ENCODE measurements at regions not wholly inside any gene's neighbourhood (a gene's known extent, or its start where the extent isn't known, plus 50 kb on each side); places are given as distances from the start of the nearest gene placed in this dataset.

DNA sequence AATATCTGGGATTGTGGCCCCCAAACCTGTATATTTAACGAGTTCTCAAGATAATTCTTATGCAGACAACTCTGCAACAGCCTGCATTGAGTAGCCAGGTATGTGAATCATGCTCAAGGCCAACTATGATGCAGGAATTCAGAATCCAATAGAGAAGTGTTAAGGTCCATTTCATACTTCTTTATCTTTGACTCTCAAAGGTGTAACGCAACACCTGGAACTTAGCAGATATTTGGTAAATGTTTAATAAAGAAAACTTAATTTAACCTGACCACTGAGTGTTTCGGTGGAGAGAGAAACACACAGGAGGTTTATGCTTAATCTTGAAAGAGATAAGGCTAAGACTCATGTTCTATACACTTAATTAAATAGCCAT lies 156.5 kb upstream of the PLEKHG7 start:
- no peaks in the 10 kb centered on the region for H3K36me3 ChIP-seq (ENCODE audit: control insufficient read depth, insufficient read depth, low read length)
- no peak overlapping the region for H3K27ac ChIP-seq (ENCODE audit: low read depth, low read length)
- H3K27me3 ChIP-seq (ENCODE audit: control insufficient read depth, insufficient read depth, low read length) = no peaks in the 10 kb centered on the region

DNA sequence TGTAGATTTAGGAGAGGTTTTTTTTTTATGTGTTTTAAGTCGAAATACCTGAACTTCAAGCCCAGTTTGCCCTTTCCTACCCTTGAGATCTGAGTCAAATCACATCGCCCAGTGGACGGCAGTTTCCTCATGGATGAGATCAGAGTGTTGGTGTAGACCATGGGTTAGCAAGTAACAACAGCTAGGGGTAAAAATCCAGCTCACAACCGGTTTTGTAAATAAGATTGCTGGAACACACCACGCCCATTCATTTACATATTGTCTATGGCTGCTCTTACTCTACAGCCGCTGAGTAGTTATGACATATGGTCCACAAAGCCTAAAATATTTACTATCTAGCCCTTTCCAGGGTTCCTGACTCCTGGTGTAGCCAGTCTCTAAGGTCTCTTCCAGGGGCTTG lies 158.5 kb upstream of the PLEKHG7 start:
- Histone ChIP-seq H3K27ac (ENCODE audit: low read depth, low read length) (no peak overlapping the region), H3K9ac (ENCODE audit: low read length) (no peak overlapping the region), H3K4me3 (ENCODE audit: low read length) (no peak overlapping the region), H3K4me1 (ENCODE audit: control insufficient read depth, insufficient read depth, low read length) (peaks cover 11% of the 10 kb centered on the region), H3K36me3 (ENCODE audit: control insufficient read depth, insufficient read depth, low read length) (no peaks in the 10 kb centered on the region), H3K27me3 (ENCODE audit: control insufficient read depth, insufficient read depth, low read length) (no peaks in the 10 kb centered on the region)

More for the DNA sequence above, 156.5 kb upstream of the PLEKHG7 start:
- Histone ChIP-seq H3K9ac (ENCODE audit: low read length) (no peak overlapping the region), H3K4me3 (ENCODE audit: low read length) (no peak overlapping the region), H3K4me1 (ENCODE audit: control insufficient read depth, insufficient read depth, low read length) (peaks cover 4% of the 10 kb centered on the region)

DNA sequence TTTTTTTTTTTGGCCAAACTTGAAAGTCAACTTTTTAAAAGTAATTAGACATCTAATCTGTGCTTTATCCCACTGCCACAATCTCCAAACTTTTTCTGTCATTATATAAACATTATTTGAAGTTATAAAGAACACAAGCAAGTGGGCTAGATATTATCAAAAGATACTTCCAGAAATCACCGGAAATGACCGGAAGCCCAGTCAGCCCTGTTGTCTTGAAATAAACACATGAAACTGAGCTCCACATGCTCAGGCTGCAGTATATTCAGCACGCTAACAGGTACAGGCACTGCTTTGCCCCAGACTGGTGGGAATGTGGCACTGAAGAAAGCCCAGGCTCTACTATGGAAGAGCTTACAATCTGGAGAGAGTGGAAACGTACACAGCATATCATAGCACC lies 158.9 kb upstream of the PLEKHG7 start:
- no peak overlapping the region for H3K27ac ChIP-seq (ENCODE audit: low read depth, low read length)
- peaks cover 11% of the 10 kb centered on the region for H3K4me1 ChIP-seq (ENCODE audit: control insufficient read depth, insufficient read depth, low read length)
- no peak overlapping the region for H3K9ac ChIP-seq (ENCODE audit: low read length)
- peak overlapping the region; percentile 21 for H3K4me3 ChIP-seq (ENCODE audit: low read length)
- H3K36me3 ChIP-seq (ENCODE audit: control insufficient read depth, insufficient read depth, low read length) = no peaks in the 10 kb centered on the region
- H3K27me3 ChIP-seq (ENCODE audit: control insufficient read depth, insufficient read depth, low read length) = no peaks in the 10 kb centered on the region

DNA sequence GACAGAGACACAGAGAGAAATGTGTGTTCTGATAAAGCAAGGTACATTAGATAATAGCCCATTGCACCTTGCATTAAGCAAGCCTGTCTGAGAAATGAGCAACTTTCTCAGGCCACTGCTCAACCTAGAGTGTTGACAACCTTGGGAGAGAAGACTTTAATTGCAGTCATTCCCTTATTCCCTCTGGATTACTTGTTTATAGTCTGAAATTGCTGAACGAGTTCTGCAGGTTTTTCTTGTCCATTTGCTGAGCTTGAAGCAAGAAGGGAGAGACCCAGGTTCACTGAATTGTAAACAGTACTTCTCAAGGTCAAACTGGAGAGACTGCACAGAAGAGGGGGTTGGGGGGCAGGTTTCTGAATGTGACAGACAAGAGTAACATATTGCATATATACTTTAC lies 159.4 kb upstream of the PLEKHG7 start:
- H3K4me3 ChIP-seq (ENCODE audit: low read length) = no peak overlapping the region
- no peak overlapping the region for H3K9ac ChIP-seq (ENCODE audit: low read length)
- peaks cover 11% of the 10 kb centered on the region for H3K4me1 ChIP-seq (ENCODE audit: control insufficient read depth, insufficient read depth, low read length)
- H3K36me3 ChIP-seq (ENCODE audit: control insufficient read depth, insufficient read depth, low read length) = no peaks in the 10 kb centered on the region
- H3K27me3 ChIP-seq (ENCODE audit: control insufficient read depth, insufficient read depth, low read length) = no peaks in the 10 kb centered on the region
- H3K27ac ChIP-seq (ENCODE audit: low read depth, low read length) = no peak overlapping the region

GRCh38 chr12:92541731-92542130 lies 161.1 kb upstream of the PLEKHG7 start:
- Histone ChIP-seq H3K4me3 (ENCODE audit: low read length) (no peak overlapping the region), H3K36me3 (ENCODE audit: control insufficient read depth, insufficient read depth, low read length) (no peaks in the 10 kb centered on the region), H3K4me1 (ENCODE audit: control insufficient read depth, insufficient read depth, low read length) (peaks cover 11% of the 10 kb centered on the region), H3K9ac (ENCODE audit: low read length) (no peak overlapping the region), H3K27me3 (ENCODE audit: control insufficient read depth, insufficient read depth, low read length) (no peaks in the 10 kb centered on the region), H3K27ac (ENCODE audit: low read depth, low read length) (no peak overlapping the region)

DNA sequence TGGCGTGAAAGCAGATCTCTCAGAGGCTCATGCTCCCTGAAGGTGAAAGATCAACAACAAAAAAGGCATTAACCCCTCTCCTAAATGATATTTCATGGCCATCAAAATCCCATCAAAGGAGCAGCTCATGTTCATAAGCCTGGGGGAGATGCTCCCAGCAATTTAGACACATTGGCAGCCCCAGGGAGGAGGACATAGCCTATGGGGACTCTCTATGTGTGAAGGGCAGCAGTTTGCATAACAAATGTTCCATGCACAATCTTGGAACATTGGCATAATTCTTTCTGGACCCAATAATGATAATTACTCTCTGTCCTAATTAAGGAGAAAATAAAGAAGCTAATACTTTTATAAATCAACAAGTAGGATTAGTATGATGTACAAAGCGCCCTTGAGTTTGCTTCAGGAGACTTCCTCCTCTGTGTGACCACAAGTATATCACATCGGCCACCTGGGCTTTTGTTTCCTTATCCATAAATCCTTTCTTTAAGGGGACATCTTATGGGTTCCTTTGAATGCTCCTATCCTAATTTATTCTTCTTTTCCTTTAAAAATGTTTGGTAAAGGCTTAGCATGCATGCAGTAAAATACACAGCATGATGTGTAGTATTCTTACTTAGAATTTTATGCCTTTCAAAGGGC lies 161.9 kb upstream of the PLEKHG7 start:
- Histone ChIP-seq H3K9ac (ENCODE audit: low read length) (no peak overlapping the region), H3K4me1 (ENCODE audit: control insufficient read depth, insufficient read depth, low read length) (peaks cover 11% of the 10 kb centered on the region), H3K36me3 (ENCODE audit: control insufficient read depth, insufficient read depth, low read length) (no peaks in the 10 kb centered on the region), H3K4me3 (ENCODE audit: low read length) (no peak overlapping the region), H3K27ac (ENCODE audit: low read depth, low read length) (peak overlapping the region; percentile 38), H3K27me3 (ENCODE audit: control insufficient read depth, insufficient read depth, low read length) (no peaks in the 10 kb centered on the region)

- no peaks in the 10 kb centered on the region for H3K36me3 ChIP-seq (ENCODE audit: control insufficient read depth, insufficient read depth, low read length)
- no peaks in the 10 kb centered on the region for H3K27me3 ChIP-seq (ENCODE audit: control insufficient read depth, insufficient read depth, low read length)
- no peak overlapping the region for H3K4me3 ChIP-seq (ENCODE audit: low read length)
- H3K4me1 ChIP-seq (ENCODE audit: control insufficient read depth, insufficient read depth, low read length) = peaks cover 11% of the 10 kb centered on the region
- peak overlapping the region; percentile 54 for H3K27ac ChIP-seq (ENCODE audit: low read depth, low read length)
- H3K9ac ChIP-seq (ENCODE audit: low read length) = no peak overlapping the region
Observed at GRCh38 chr12:92539976-92540781, 162.6 kb upstream of the PLEKHG7 start.

DNA sequence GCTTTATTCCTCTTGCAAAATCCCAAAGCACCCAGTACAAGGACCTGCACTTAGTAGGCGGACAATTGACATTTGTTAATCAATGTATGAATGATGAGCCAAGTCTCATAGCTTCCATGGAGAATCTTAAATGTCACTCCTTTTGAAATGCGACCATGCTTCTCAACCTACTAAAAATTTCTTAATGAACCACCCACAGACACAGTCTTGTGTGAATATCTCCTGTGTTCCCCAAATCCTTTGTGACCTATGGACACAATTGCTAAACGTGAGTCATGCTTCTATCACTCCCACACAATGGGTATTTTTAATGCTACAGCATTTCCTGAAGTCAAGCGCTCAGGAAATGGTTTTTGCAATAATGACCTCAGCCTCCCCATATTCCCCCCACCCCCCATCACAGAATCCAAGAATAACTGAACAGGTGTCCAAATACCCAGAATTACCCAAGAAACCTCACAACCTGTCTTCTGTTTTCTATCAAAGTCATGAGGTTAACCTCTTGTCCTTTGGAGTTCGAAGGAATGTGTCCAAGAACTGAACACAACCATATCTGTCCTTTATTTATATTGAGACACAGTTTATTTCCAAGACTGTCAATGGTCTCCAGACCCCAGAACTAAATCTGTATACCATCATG lies 163.6 kb upstream of the PLEKHG7 start:
- Histone ChIP-seq H3K27ac (ENCODE audit: low read depth, low read length) (no peak overlapping the region), H3K36me3 (ENCODE audit: control insufficient read depth, insufficient read depth, low read length) (no peaks in the 10 kb centered on the region), H3K4me1 (ENCODE audit: control insufficient read depth, insufficient read depth, low read length) (peaks cover 11% of the 10 kb centered on the region), H3K27me3 (ENCODE audit: control insufficient read depth, insufficient read depth, low read length) (no peaks in the 10 kb centered on the region), H3K4me3 (ENCODE audit: low read length) (no peak overlapping the region), H3K9ac (ENCODE audit: low read length) (no peak overlapping the region)

- Histone ChIP-seq H3K36me3 (ENCODE audit: control insufficient read depth, insufficient read depth, low read length) (no peaks in the 10 kb centered on the region), H3K4me3 (ENCODE audit: low read length) (no peak overlapping the region), H3K4me1 (ENCODE audit: control insufficient read depth, insufficient read depth, low read length) (peaks cover 7% of the 10 kb centered on the region), H3K27me3 (ENCODE audit: control insufficient read depth, insufficient read depth, low read length) (no peaks in the 10 kb centered on the region), H3K9ac (ENCODE audit: low read length) (no peak overlapping the region), H3K27ac (ENCODE audit: low read depth, low read length) (no peak overlapping the region)
Observed at GRCh38 chr12:92537290-92537960, 165.4 kb upstream of the PLEKHG7 start.

- H3K36me3 ChIP-seq (ENCODE audit: control insufficient read depth, insufficient read depth, low read length) = no peaks in the 10 kb centered on the region
- no peaks in the 10 kb centered on the region for H3K27me3 ChIP-seq (ENCODE audit: control insufficient read depth, insufficient read depth, low read length)
- H3K4me1 ChIP-seq (ENCODE audit: control insufficient read depth, insufficient read depth, low read length) = peaks cover 7% of the 10 kb centered on the region
- H3K27ac ChIP-seq (ENCODE audit: low read depth, low read length) = no peak overlapping the region
- H3K4me3 ChIP-seq (ENCODE audit: low read length) = no peak overlapping the region
- no peak overlapping the region for H3K9ac ChIP-seq (ENCODE audit: low read length)
Observed at GRCh38 chr12:92535961-92536360, 166.8 kb upstream of the PLEKHG7 start.

DNA sequence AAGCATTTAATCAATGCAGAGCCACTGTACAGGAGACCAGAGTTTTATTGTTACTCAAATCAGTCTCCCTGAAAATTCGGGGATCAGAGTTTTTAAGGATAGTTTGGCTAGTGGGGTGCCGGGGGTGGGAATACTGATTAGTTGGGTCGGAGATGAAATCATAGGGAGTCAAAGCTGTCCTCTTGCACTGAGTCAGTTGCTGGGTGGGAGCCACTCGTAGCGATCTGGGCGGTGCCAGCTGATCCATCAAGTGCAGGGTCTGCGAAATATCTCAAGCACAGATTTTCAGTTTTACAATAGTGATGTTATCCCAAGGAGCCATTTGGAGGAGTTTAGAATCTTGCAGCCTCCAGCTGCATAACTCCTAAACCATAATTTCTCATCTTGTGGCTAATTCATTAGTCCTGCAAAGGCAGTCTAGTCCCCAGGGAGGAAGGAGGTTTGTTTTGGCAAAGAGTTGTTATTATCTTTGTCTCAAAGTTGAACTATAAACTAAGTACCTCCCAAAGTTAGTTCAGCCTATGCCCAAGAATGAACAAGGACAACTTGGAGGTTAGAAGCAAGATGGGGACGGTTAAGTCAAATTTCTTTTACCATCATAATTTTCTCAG lies 169.4 kb upstream of the PLEKHG7 start:
- H3K4me1 ChIP-seq (ENCODE audit: control insufficient read depth, insufficient read depth, low read length) = no peaks in the 10 kb centered on the region
- no peak overlapping the region for H3K4me3 ChIP-seq (ENCODE audit: low read length)
- no peak overlapping the region for H3K27ac ChIP-seq (ENCODE audit: low read depth, low read length)
- H3K9ac ChIP-seq (ENCODE audit: low read length) = no peak overlapping the region
- H3K27me3 ChIP-seq (ENCODE audit: control insufficient read depth, insufficient read depth, low read length) = no peaks in the 10 kb centered on the region
- H3K36me3 ChIP-seq (ENCODE audit: control insufficient read depth, insufficient read depth, low read length) = no peaks in the 10 kb centered on the region

DNA sequence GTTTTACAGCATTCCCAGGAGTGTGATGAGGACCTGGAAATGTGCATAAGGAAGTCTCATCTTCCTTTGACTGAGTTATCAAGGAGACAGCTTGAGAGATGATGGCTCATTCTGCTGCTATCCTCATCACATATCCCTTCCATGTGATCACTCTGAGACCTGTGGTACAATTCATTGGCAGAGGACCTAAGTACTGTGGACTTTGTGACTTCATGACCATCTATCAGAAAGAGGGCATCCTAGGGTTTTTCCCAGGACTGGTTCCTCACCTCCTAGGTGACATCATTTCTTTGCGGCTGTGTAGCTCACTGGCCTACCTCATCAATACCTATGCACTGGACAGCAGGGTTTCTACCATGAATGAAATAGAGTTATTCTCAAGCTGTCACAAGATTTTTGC lies 172.1 kb upstream of the PLEKHG7 start:
- Histone ChIP-seq H3K27me3 (ENCODE audit: control insufficient read depth, insufficient read depth, low read length) (no peaks in the 10 kb centered on the region), H3K4me1 (ENCODE audit: control insufficient read depth, insufficient read depth, low read length) (no peaks in the 10 kb centered on the region), H3K4me3 (ENCODE audit: low read length) (no peak overlapping the region), H3K36me3 (ENCODE audit: control insufficient read depth, insufficient read depth, low read length) (no peaks in the 10 kb centered on the region), H3K27ac (ENCODE audit: low read depth, low read length) (no peak overlapping the region), H3K9ac (ENCODE audit: low read length) (no peak overlapping the region)

All from rectal smooth muscle tissue (tissue), 1 donor.